ENCODE measurements at regions not wholly inside any gene's neighbourhood (a gene's known extent, or its start where the extent isn't known, plus 50 kb on each side); places are given as distances from the start of the nearest gene placed in this dataset.

DNA sequence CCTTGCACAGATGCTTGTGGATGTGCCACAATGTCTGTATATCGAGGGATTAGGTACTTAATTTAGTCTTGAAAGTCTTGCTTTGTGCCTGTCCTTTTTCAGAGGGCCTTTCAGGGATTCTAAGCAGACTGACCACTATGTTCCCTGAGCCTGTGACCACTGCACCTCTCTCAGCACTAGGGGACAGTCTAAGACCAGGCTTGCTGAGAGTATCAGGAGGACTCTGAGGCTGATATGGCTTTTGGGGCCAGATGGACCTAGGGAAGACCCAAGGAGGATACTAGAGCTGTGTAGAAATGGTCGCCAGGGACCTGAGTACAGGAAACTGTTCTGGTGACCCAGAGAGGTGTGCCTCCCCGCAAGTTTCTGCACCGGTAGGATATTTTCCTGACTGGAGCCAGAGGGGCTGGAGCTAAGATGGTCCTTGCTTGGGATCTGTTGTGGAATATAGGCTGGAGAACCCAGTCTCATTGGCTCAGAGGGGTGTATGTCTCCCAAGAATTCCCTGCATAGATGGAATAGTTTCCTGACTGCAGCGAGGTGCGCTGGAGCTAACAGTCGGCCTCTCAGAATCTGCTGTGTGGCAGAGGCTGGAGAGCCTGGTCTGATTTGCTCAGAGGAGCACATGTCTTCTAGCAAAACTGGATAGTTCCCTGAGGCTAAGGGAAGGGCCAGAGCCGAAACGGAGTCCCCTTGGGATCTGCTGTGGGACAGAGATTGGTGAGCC lies 213.2 kb upstream of the DCBLD2 start:
- H3K36me3 ChIP-seq (ENCODE audit: control insufficient read depth, insufficient read depth, low read length), result no peaks in the 10 kb centered on the region
- H3K4me3 ChIP-seq (ENCODE audit: low read depth, low read length), result no peak overlapping the region
- no peak for DNase-seq (ENCODE audit: low read depth)
- H3K27me3 ChIP-seq (ENCODE audit: control insufficient read depth, insufficient read depth, low read length), result no peaks in the 10 kb centered on the region
- TF ChIP-seq, protein P1, sequence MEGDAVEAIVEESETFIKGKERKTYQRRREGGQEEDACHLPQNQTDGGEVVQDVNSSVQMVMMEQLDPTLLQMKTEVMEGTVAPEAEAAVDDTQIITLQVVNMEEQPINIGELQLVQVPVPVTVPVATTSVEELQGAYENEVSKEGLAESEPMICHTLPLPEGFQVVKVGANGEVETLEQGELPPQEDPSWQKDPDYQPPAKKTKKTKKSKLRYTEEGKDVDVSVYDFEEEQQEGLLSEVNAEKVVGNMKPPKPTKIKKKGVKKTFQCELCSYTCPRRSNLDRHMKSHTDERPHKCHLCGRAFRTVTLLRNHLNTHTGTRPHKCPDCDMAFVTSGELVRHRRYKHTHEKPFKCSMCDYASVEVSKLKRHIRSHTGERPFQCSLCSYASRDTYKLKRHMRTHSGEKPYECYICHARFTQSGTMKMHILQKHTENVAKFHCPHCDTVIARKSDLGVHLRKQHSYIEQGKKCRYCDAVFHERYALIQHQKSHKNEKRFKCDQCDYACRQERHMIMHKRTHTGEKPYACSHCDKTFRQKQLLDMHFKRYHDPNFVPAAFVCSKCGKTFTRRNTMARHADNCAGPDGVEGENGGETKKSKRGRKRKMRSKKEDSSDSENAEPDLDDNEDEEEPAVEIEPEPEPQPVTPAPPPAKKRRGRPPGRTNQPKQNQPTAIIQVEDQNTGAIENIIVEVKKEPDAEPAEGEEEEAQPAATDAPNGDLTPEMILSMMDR (IDR thresholded peaks at IDR 0.05; ENCODE audit: insufficient read depth, low read length, poor library complexity, severe bottlenecking), result peak; percentile 44

DNA sequence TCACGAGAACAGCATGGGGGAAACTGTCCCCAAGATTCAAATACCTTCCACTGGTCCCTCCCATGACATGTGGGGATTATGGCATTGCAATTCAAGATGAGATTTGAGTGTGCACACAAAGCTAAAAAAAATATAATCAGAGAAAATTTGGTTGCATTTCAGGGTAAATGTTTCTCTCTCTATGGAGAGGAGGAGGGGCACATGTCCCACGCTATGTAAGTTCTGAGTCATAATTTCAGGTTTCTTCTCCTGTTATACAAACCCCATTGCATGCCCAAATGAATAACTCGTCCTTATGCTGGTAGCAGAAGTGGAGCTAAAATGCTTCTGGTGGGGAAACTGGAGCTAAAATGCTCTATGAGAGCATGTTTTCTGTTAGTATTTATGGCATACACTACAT lies 209.7 kb upstream of the DCBLD2 start:
- Histone ChIP-seq H3K36me3 (ENCODE audit: control insufficient read depth, insufficient read depth, low read length) (no peaks in the 10 kb centered on the region), H3K4me3 (ENCODE audit: low read depth, low read length) (no peak overlapping the region), H3K27me3 (ENCODE audit: control insufficient read depth, insufficient read depth, low read length) (no peaks in the 10 kb centered on the region)
- DNase-seq (ENCODE audit: low read depth), result no peak
- TF ChIP-seq, protein P1 (IDR thresholded peaks at IDR 0.05; ENCODE audit: insufficient read depth, low read length, poor library complexity, severe bottlenecking), result no peak

DNA sequence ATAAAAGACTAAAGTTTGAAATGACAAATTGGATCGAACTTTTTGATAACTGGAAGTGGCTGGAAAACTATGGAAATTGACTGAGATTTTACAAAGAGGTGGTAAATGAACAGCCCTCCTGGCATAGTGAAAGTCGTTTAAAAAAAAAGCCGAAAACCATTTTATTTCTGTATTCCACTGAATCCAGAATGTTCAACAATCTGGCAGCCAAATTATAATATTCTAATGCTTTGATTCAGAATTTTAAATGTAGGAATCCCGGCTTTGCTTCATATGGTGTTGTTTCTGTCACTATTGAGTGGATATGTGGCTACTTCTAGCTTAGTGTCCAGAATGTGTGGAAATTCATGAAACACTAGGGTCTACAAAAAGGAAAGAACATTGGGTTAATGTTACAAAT lies 208.9 kb upstream of the DCBLD2 start:
- Histone ChIP-seq H3K36me3 (ENCODE audit: control insufficient read depth, insufficient read depth, low read length) (no peaks in the 10 kb centered on the region), H3K4me3 (ENCODE audit: low read depth, low read length) (no peak overlapping the region), H3K27me3 (ENCODE audit: control insufficient read depth, insufficient read depth, low read length) (no peaks in the 10 kb centered on the region)
- TF ChIP-seq, protein P1 (IDR thresholded peaks at IDR 0.05; ENCODE audit: insufficient read depth, low read length, poor library complexity, severe bottlenecking), result no peak
- no peak for DNase-seq (ENCODE audit: low read depth)

DNA sequence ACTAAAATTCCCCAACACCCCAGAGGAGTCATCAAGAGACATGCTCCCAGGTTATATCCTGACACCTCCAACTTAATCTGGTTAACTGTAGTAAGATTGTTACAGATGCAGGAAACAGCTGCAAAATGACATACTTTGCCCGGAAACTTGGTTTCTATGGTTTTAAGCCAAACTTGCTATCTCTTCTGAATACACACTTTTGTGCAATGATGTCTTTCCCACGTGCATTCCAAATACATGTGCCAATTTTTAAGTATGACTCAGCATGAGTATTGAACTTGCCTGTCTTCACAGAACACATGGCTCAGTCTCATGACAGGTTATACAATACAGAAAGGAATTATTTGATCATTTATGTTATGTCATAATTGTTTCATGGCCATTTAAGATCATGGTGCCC lies 207.0 kb upstream of the DCBLD2 start:
- Histone ChIP-seq H3K27me3 (ENCODE audit: control insufficient read depth, insufficient read depth, low read length) (no peaks in the 10 kb centered on the region), H3K4me3 (ENCODE audit: low read depth, low read length) (no peak overlapping the region), H3K36me3 (ENCODE audit: control insufficient read depth, insufficient read depth, low read length) (no peaks in the 10 kb centered on the region)
- TF ChIP-seq, protein P1 (IDR thresholded peaks at IDR 0.05; ENCODE audit: insufficient read depth, low read length, poor library complexity, severe bottlenecking), result no peak
- DNase-seq (ENCODE audit: low read depth), result peak; percentile 77

DNA sequence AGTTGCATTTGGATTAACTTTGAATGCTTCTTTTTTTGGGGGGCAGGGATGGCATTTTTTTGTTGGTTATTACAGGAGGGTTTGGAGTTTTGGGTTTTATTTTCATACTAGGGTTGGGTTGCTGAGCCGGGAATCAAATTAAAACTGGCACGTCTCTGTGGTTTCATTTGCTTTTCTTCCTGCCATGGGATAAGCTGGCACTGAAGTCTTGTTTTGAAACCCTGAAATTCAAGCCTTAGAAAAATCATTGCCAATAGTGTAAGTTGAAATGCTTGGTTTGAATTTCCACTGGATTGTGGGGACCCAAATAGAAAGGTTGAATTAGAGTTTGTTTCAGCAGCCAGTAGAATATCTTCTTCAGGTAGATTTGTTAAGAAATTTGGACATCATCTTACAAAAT lies 193.1 kb upstream of the DCBLD2 start:
- TF ChIP-seq, protein P1 (IDR thresholded peaks at IDR 0.05; ENCODE audit: insufficient read depth, low read length, poor library complexity, severe bottlenecking), result no peak
- no peak overlapping the region for H3K4me3 ChIP-seq (ENCODE audit: low read depth, low read length)
- DNase-seq (ENCODE audit: low read depth), result no peak
- no peaks in the 10 kb centered on the region for H3K36me3 ChIP-seq (ENCODE audit: control insufficient read depth, insufficient read depth, low read length)
- no peaks in the 10 kb centered on the region for H3K27me3 ChIP-seq (ENCODE audit: control insufficient read depth, insufficient read depth, low read length)

DNA sequence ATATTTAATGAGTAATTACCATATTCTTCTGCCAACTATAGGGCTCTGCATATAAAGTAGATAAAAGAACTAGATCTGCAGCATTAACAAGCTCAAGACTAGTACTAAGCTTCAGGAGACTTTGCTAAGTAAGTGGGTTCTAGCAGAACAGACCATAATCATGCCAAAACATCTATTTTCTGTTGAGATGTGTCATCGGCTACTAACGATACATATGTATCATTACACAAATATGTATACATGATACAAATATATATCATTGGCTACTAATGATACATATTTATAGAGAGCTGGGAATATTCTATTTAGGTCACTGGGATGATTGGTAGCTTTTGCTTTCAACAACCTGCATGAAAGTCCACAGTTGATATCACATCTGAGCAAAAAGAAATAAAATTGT lies 185.8 kb upstream of the DCBLD2 start:
- no peak for DNase-seq (ENCODE audit: low read depth)
- TF ChIP-seq, protein P1 (IDR thresholded peaks at IDR 0.05; ENCODE audit: insufficient read depth, low read length, poor library complexity, severe bottlenecking), result no peak
- no peak overlapping the region for H3K4me3 ChIP-seq (ENCODE audit: low read depth, low read length)
- H3K27me3 ChIP-seq (ENCODE audit: control insufficient read depth, insufficient read depth, low read length), result no peaks in the 10 kb centered on the region
- H3K36me3 ChIP-seq (ENCODE audit: control insufficient read depth, insufficient read depth, low read length), result no peaks in the 10 kb centered on the region

Data from kidney epithelial cell (primary cell).